GM19351 (cell line): ENCODE measurements at regions not wholly inside any gene's neighbourhood (a gene's known extent, or its start where the extent isn't known, plus 50 kb on each side); places are given as distances from the start of the nearest gene placed in this dataset.

Experiments used
- ATAC-seq: cut with Tn5 transposase; IDR thresholded peaks from one replicate; pipeline ENCODE4 v1.9.1; 2021; ENCODE audit warnings: mild to moderate bottlenecking, moderate library complexity; ENCODE audit not compliant: unreplicated experiment

DNA sequence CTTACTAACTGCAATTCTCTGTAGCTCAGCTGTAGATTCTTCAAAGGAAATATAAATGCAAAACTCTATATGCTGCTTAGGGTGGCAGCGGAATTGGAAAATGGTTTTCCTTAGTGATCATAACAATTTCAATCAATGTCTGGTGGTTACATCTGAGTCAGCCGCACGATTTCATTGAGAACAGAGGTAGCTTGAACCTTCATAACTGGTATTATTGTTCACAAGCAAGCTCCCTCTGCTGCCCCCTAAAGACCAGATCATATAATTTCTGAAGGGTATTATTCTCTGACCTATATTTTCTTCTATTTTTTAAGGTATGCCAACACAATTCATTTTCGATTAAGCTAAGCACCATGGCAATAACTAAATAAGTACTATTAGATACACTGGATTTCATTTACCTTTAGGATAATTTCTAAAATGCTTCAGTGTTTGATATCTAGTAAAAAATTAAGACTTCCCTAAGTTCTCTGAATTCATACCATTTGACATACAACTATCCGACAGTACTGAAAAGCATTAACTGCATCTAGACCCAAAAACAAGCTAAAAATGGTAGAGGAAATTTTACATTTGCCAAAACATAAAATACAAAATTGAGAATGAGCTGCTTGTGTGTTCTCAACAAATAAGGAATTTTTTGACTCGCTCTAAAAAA lies 181.1 kb upstream of the SPEF2 start:
- ATAC-seq: peak; percentile 77

DNA sequence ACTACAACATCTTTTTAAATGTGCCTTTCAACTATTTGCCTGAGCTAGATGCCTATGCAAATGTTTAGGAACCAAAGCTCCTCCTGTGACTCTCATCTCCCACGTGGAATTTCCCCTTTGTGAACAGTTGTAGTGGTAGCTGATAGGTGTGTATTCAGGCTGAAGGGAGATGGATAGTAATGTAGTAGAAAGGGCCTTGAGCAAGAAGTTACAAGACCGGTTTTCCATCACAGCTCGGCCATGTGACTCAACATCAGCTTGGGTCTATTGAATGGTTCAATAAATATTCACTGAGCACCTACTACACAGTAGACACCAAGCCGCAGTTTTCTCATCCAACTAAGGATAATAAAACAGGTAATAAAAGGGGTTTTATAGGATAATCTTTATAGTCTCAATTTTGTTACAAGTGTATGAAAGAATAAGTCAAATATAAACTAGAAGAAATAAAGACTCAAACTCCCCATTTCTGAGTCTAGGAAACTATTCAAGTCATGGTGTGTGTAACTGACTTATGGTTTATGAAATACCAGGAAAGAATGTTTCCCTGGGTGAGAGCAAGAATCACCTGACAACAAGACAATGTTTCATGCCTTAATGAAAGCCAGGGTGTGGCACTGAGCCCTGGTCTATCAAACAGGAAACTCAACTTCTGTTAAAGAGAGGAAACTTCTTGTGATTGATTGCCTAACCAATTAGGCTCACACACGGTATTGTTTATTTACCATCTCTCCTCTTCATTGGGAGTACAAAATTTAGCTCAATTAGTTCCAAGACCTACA lies 187.1 kb upstream of the SPEF2 start:
- no peak for ATAC-seq

DNA sequence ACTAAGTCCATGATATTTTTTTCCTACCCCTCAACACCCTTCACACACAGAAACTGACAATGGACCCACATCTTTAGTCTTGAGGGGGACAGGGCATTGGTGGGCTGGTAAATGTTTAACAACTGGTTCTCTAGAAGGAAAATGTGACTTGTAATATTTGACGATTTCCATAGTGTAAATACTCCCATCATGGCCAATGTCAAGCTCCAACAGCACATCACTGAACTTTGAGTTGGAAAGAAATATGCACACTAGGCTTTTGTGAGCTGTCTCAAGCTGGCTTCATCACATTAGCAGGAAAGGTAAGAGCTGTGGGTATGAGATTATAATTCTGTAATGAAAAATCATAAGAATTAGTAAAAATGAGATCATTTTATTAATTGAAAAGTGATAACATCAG lies 189.9 kb upstream of the PRLR start:
- ATAC-seq: no peak

DNA sequence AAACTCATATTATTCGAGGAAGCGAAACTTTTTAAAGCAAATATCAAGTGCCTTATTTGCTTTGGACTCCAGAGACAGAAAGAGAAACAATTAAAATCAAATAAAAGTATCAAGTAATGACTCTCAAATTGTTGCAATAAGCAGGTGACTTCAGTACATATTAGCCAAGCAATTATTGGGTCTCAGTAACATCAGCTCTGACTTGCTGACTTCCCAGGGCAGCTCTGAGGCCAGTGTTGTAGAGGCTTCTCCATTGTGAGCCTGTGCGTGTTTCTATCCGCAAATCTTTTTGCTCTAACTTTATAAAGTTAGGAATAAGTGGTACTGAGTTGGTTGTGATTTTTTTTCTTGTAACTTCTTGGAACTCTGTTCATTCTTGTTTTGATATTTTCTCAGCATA lies 186.8 kb upstream of the PRLR start:
- no peak for ATAC-seq

DNA sequence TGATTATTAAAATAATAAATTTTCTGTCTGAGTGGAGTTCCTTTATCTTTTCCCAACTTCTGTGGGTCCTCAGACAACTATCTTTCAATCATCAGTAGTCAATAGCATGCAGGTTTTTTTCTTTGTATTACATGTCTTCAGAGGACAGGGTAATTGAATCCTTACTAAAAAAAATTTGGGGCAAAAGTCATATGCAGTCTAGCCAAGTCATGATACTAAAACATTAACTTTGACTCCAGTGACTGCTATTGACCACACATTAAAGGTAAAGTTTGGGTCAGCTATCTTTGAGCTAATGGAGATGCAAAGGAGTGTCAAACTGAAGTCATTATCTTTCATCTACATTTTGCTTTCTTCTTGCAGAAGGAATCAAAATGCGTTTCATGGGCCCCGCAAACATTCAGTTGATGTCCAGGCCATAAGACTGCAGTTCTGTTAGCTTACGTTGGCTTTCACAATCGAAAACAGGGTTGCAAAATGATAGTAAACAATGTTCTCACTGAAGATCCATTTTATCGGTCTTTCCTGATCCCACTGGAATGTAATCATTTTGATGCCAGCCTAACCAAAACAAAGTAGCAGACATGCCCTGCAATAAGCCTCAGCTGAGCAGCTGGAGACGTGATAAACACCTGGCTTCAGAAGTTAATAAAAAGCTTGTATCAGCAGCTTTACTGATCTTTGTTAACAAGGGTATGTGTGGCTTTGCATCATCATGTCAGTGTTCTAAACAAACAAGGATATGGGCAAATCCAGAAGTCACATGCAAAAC lies 186.1 kb upstream of the PRLR start:
- no peak for ATAC-seq

DNA sequence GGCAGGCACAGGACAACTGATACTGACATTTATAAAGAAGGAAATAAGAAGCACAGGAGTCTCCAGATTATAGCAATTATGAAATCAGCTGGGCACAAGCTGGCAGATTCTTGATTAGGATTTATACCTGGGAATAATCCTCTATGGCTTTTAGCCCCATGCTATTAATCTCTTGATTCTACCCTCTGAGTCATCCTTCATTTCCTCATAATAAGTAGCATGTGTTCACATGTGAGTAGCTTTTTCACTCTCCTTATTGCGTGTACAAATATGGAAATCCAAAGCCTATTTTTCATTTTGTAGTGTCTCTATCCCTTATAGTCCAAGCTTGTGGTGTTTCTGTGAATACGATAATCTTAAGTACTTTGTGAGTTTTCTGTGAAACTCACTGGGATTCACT lies 185.0 kb upstream of the PRLR start:
- ATAC-seq: no peak

DNA sequence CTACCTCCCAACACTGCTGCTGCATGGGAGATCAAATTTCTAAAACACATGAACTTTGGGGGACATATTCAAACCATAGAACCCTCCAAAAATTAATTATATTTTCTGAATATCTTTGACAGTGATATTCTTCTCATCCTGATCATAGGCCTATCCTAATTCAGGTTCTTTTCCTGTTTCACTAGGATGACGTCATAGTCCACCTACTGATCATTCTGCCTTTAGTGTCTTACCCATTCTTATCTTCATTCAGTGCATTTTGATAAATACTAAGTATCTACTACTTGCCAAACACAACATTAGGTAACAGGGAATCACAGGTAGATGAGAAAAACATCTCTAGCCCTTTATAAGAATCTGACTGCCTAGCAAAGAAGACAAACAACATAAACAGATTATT lies 179.1 kb upstream of the PRLR start:
- no peak for ATAC-seq

DNA sequence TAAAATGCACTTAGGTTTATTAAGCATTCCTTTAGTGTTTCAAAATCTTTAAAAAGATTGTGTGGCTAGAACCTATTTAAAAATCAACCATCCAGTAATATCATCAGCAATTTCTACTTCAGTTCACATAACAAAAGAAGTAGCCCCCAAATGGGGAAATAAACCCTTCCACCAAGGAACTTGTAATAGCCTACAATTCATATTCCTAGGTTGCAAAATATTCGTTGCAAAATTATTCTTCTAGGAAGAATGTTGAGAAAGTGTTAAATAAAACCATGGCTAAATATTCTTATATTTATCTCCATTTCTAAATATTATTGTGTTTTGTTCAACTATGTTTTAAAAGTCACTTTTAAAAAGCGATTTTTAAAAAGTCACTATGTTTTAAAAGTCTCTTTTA lies 177.9 kb upstream of the PRLR start:
- ATAC-seq: no peak

DNA sequence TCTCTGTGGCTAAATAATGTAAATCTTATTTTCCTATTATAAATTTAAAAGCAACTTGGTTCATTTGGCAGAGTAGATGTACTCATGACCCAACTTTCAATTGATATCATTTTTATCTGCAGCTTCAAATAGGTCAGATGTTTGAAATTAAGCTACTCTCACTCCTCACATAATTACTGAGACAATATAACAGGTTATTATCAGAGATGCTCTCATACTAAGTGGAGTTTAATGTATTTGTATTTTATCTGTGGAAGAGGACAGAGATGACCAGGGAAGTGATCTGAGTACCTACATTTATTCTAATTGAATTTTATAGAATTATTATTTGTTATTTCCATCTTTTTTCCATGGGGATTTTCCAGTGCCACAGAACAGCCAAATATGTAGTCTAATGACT lies 177.4 kb upstream of the PRLR start:
- no peak for ATAC-seq

DNA sequence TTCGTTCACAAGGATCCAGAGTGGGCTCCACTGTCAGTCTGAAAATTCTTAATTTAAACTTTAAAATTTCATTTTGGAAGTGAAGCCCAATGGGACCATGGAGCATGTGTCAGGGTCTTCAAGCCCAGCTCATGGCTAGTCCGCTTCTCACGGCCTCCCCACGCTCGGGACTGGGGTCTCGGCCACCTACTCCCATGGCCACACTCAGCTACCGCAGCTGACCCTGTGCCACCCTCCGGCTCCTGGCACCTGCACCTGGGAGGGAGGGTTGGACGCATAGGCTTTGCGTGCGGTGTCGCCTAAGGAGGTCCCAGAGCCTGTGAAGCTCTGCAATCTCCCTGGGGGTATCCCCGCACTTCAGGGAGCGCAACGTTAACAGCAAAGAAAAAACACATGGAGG lies 175.7 kb upstream of the PRLR start:
- no peak for ATAC-seq

DNA sequence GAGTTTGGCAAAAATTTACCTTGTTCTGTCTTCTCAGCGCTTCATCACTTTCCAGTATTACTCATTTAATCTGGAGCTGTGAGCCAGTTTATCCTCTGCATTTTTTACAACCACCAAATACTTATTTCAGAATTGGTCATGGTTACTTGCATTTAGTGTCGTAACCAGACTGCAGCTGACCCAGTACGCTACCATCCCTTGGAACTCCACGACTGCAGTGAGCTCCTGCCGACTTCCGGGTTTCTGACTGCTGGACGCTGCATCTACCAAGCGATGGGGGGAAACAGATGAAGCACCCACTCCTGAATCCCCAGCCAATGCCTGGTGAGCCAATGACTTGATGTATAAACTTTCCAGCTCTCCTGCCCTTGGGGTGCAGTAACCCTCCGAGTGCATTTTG lies 174.4 kb upstream of the PRLR start:
- ATAC-seq: no peak

DNA sequence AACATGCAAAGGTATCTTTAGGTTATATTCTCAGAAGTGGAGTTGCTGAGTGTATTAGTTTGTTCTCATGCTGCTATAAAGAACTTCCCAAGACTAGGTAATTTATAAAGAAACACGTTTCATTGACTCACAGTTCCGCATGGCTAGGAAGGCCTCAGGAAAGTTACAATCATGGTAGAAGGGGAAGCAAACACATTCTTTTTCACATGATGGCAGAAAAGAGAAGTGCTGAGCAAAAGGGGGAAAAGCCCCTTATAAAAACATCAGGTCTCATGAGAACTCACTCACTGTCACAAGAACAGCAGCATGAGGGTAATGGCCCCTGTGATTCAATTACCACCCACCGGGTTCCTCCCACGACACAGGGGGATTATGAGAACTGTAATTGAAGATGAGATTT lies 163.6 kb upstream of the PRLR start:
- ATAC-seq: no peak

DNA sequence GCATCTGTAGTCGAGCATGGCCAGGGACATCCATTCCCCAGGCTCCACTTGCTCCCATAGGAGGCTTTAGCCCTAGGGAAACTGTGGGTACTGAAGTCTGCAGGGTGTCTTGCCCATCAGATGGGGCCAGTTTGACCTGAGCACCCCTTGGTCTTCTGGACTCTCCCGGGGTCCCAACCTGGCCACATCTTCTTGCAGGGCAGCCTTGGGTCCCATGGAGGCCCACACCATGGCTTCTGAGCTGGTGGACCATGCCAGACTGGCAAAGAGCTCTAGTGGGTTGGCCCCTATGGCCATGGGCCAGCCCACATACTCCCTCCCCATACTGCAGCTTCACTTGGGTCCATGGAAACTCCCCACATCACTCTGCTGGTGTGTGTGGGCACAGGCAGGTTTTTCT lies 154.4 kb upstream of the PRLR start:
- ATAC-seq: no peak

DNA sequence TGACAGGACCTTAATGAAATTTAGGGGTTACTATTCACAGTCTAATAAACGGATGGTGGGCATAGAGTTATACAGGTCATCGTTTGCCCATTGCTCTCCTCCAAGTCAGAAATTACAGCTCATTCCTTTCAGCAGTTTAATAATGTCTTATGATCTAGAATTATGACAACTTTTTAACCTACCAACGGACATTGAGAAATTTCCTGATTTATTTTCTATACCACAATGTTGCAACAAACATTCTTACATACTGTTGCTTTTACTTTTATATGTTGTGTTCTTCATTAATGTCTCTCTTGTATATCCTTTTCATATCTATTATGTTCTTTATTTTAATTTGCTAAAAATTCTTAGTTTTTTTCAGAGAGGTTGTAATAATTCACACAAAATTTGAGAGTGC lies 152.8 kb upstream of the PRLR start:
- no peak for ATAC-seq

DNA sequence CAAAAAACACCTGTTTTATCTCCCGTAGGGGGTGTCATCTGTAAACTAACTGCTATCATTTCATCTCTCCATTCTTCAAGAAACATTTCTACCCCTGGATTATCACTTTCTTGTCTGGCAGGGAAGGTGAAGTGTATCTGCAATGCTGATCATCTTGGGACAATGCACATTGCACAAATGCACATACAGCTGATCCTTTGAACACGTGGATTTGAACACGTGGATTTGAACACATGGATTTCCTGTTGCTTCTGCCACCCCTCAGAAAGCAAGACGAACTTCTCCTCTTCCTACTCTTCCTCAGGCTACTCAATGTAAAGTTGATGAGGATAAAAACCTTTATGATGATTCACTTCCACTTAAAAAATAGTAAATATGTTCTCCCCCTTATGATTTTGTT lies 147.4 kb upstream of the PRLR start:
- no peak for ATAC-seq

DNA sequence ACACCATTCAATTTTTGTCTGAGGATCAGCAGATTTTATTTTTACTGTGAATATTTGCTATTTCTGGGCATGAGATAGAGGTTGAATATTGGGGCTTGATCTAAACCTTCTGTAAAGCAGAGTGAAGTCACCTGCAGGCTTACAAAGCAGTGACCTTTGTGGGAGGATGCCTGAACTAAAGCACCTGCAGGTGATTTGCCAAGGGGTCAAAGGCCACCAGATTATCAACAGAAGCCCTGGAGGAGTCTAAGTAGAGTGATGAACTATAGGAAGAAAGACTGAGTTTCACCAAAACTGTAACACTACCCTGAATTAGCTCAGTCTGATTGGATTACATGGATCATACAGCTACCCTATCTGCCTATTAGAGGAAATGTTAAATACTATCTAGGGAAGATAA lies 144.3 kb upstream of the PRLR start:
- no peak for ATAC-seq

DNA sequence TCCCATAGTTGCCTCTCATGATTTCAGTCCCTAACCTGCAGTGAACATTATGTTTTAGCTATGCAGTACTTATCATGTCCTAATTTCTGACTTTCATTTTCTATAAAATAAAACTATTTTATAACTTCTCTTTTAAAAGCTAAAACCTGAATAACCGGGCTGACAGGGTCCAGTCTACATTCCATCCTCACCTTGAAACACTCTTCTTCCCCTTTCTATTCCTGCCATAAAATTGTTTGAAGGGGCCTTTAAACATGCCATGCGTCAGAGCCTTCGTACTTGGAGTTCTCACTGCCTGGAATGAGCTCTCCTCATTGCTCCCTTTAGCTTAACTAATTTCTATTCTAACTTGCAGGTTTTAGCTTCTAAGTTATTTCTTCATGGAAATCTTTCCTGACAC lies 143.0 kb upstream of the PRLR start:
- ATAC-seq: no peak

DNA sequence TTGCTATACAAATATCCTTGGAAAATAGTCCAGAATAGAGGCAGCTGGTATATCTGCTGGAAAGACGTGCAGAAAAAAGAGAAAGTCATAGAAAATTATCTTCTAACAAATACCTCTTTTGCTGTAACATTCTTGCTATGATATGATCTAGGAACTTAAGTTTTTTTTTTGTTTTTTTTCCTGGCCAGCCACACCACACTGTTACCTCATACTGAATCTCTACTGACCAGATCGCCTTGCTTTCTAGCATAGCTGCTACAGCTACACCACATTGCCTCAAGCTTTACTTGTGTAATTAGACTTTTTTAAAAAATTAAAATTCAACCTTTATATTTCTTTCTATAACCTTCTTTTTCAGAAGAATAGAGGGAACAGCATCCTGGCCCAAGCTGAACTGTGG lies 142.2 kb upstream of the PRLR start:
- ATAC-seq: no peak

DNA sequence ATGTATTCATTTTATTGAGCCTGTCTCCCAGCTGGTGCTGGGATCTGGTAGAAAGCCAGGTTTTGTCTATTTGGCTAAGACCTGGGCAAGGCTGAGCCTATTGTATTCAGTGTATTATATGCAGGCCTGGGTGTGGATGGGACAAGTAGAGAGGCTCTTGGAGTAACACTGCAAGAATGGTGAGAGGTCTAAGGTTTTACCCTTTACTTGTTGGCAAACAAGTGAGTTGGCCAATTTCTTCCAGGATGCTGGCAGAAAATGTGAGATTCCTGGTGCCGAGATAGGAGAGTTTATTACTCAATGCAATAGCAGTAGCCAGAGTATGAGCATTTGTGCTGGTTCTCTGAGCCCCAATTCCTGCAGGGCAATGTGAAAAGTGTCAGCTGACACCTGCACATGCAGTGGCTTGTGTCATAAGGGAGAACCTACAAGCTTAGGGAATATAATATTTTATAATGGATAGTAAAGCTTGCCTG lies 141.7 kb upstream of the PRLR start:
- ATAC-seq: no peak

DNA sequence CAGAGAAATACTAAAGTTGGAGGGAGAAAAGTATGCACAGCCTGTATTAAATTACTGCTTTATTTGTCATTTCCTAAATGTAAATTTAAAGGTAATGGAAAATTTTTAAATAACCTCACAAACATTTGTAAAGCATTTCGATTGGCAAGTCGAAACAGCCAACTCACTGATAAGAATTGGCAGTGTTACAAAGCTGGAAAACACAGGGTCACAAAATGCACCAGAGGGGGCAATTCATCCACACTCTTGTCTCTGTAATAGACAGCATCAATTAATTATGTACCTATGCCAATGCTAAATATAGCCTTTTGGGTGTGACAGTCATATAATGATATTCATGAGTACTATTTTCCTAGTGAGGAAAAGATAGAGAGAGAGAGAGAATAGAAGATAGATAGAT lies 140.6 kb upstream of the PRLR start:
- ATAC-seq: no peak

DNA sequence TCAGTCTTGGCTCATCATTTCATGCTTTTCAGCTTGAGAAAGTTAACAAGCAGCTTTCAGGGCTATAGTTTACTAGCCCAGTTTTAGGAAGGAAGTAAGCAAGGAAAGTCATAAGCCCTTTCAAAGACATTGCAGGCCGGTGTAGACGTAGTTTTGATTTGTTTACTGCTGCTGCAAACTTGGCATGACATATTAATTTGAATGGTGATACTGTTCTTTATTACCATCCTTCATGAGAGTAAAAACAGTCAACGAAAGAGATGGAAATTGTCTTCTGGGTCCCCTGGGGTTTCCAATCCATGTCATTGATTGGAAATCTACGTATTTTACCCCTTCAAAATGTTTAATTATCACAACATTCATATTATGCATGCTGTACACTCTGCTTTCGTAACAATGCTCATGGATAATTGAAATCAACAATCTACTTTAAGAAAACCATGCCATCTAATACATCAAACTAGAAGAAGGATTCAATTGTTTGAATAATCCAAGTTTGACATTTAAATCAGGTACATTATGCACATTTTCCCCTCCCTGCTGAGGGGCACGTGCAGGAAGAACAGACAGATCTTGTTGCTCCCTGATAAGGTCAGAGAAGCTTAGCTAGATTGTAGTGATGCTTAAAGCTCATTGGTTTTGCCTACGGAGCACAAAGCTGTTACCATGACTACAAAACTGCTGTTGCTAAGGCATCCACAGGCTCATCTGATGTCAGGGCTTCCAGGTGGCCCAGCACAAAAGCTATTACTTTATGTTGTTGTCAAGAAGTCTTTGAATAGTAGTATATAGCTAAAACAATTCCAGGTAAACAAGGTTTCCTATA lies 139.9 kb upstream of the PRLR start:
- ATAC-seq: no peak
